Hematopoietic multipotent progenitor cell treated with erythropoietin and hydrocortisone succinate and interleukin-3 and kit ligand, for 6 days (in vitro differentiated cells): ENCODE measurements at regions not wholly inside any gene's neighbourhood (a gene's known extent, or its start where the extent isn't known, plus 50 kb on each side); places are given as distances from the start of the nearest gene placed in this dataset.
"Not testable (repeated sequence)": the region's sequence is repeated elsewhere in the genome, so short reads cannot be mapped to it uniquely, and the experiment has no call there.

Experiments
- DNase-seq: peaks from one replicate; pipeline ENCODE4 v3.0.0-alpha.2; 2015

- DNase-seq = not testable (repeated sequence)
Observed at GRCh38 chr5:125999271-126000030, 423.8 kb upstream of the GRAMD2B start.

- no peak for DNase-seq
Observed at GRCh38 chr5:126000507-126000906, 422.7 kb upstream of the GRAMD2B start.

- no peak for DNase-seq
Observed at GRCh38 chr5:126002222-126002897, 420.8 kb upstream of the GRAMD2B start.

GRCh38 chr5:126003309-126003708, 419.9 kb upstream of the GRAMD2B start:
- no peak for DNase-seq

GRCh38 chr5:126004636-126005035, 418.6 kb upstream of the GRAMD2B start:
- no peak for DNase-seq

GRCh38 chr5:126007841-126008240, 415.4 kb upstream of the GRAMD2B start:
- DNase-seq = no peak

- DNase-seq = no peak
Observed at GRCh38 chr5:126009566-126009965, 413.6 kb upstream of the GRAMD2B start.

GRCh38 chr5:126011526-126011925, 411.7 kb upstream of the GRAMD2B start:
- DNase-seq = not testable (repeated sequence)

- DNase-seq = no peak
Observed at GRCh38 chr5:126014676-126015075, 408.5 kb upstream of the GRAMD2B start.

- DNase-seq = no peak
Observed at GRCh38 chr5:126015235-126016181, 407.7 kb upstream of the GRAMD2B start.

- DNase-seq = no peak
Observed at GRCh38 chr5:126016256-126016655, 407.0 kb upstream of the GRAMD2B start.

GRCh38 chr5:126017096-126017495, 406.1 kb upstream of the GRAMD2B start:
- DNase-seq = no peak

GRCh38 chr5:126020770-126021169, 402.4 kb upstream of the GRAMD2B start:
- no peak for DNase-seq

- no peak for DNase-seq
Observed at GRCh38 chr5:126023994-126024441, 399.2 kb upstream of the GRAMD2B start.

GRCh38 chr5:126027149-126027548, 396.1 kb upstream of the GRAMD2B start:
- no peak for DNase-seq

GRCh38 chr5:126027652-126028051, 395.6 kb upstream of the GRAMD2B start:
- DNase-seq = no peak

GRCh38 chr5:126028336-126028735, 394.9 kb upstream of the GRAMD2B start:
- no peak for DNase-seq

- DNase-seq = not testable (repeated sequence)
Observed at GRCh38 chr5:126029282-126029681, 393.9 kb upstream of the GRAMD2B start.

- no peak for DNase-seq
Observed at GRCh38 chr5:126030698-126031097, 392.5 kb upstream of the GRAMD2B start.

- no peak for DNase-seq
Observed at GRCh38 chr5:126031989-126032716, 391.1 kb upstream of the GRAMD2B start.

- no peak for DNase-seq
Observed at GRCh38 chr5:126043688-126044087, 379.5 kb upstream of the GRAMD2B start.

GRCh38 chr5:126044111-126044668, 379.0 kb upstream of the GRAMD2B start:
- no peak for DNase-seq
